PFSK-1 (cell line): ENCODE measurements at regions not wholly inside any gene's neighbourhood (a gene's known extent, or its start where the extent isn't known, plus 50 kb on each side); places are given as distances from the start of the nearest gene placed in this dataset.

ENCODE experiments used
- FOXP2 ChIP-seq: optimal IDR thresholded peaks from 2 replicates; pipeline ENCODE3; 2011; ENCODE audit warnings: borderline replicate concordance, control low read depth, inconsistent platforms; ENCODE audit not compliant: insufficient read depth; ENCODE audit errors: extremely low read length, extremely low read depth
- POLR2AphosphoS5 ChIP-seq: IDR thresholded peaks from 2 replicates; pipeline ENCODE4 v1.6.1; 2012; ENCODE audit warnings: low read depth, mild to moderate bottlenecking, control low read depth, low read length, moderate library complexity
- REST ChIP-seq, 2 experiments: IDR thresholded peaks; 2 replicates each; pipeline versions ENCODE4 v1.6.1 to v1.8.0; 2011 to 2012; ENCODE audit warnings: low read depth in 2 of 2, low read length in 2 of 2, control low read depth in 1 of 2, inconsistent platforms in 1 of 2, mild to moderate bottlenecking in 1 of 2, moderate library complexity in 1 of 2; ENCODE audit not compliant: insufficient read depth in 1 of 2
- SIN3A ChIP-seq: IDR thresholded peaks from 2 replicates; pipeline ENCODE4 v1.6.1; 2012; ENCODE audit warnings: mild to moderate bottlenecking, low read length, moderate library complexity, borderline replicate concordance; ENCODE audit not compliant: insufficient read depth
- TAF1 ChIP-seq: IDR thresholded peaks from 2 replicates; pipeline ENCODE4 v1.6.1; 2012; ENCODE audit warnings: low read length, control low read depth, borderline replicate concordance; ENCODE audit not compliant: insufficient read depth

- no peak for TF ChIP-seq FOXP2
- no peak for TF ChIP-seq TAF1
These were observed 65.6 kb upstream of the SHISAL1 start for GRCh38 chr22:44378380-44378779.

GRCh38 chr22:44375451-44375850 is 62.7 kb upstream of the SHISAL1 start:
- TF ChIP-seq FOXP2 (no peak), POLR2AphosphoS5 (no peak), TAF1 (no peak), REST (IDR thresholded peaks at IDR 0.05; ENCODE audit: insufficient read depth in 1 of 2, low read depth in 2 of 2, low read length in 2 of 2) (no peak), SIN3A (no peak)

- no peak for TF ChIP-seq SIN3A
- no peak for TF ChIP-seq REST (IDR thresholded peaks at IDR 0.05; ENCODE audit: insufficient read depth in 1 of 2, low read depth in 2 of 2, low read length in 2 of 2)
- TF ChIP-seq TAF1, result no peak
- TF ChIP-seq FOXP2, result no peak
These were observed 60.5 kb upstream of the SHISAL1 start for GRCh38 chr22:44373234-44373633.

- no peak for TF ChIP-seq POLR2AphosphoS5
- TF ChIP-seq REST (IDR thresholded peaks at IDR 0.05; ENCODE audit: insufficient read depth in 1 of 2, low read depth in 2 of 2, low read length in 2 of 2), result no peak
These were observed 59.9 kb upstream of the SHISAL1 start for GRCh38 chr22:44372611-44373010.

GRCh38 chr22:44371741-44372525 is 59.2 kb upstream of the SHISAL1 start:
- TF ChIP-seq SIN3A (no peak), TAF1 (no peak), POLR2AphosphoS5 (no peak), REST (IDR thresholded peaks at IDR 0.05; ENCODE audit: insufficient read depth in 1 of 2, low read depth in 2 of 2, low read length in 2 of 2) (no peak), FOXP2 (no peak)
